ENCODE measurements at regions not wholly inside any gene's neighbourhood (a gene's known extent, or its start where the extent isn't known, plus 50 kb on each side); places are given as distances from the start of the nearest gene placed in this dataset.

- TF ChIP-seq CTCF (IDR thresholded peaks at IDR 0.05; ENCODE audit: insufficient read depth, low read length) = no peak
- TF ChIP-seq REST (IDR thresholded peaks at IDR 0.05; ENCODE audit: insufficient replicate concordance, low read depth) = no peak
- TF ChIP-seq POLR2AphosphoS5 (IDR thresholded peaks at IDR 0.05; ENCODE audit: low read depth) = no peak
- no peak for TF ChIP-seq GABPA (IDR thresholded peaks at IDR 0.05; ENCODE audit: low read depth)
Measured at GRCh38 chr1:198830412-198830811, 191.6 kb downstream of the PTPRC start.

Measured in HL-60 (cell line).